CD14-positive monocyte (primary cell): ENCODE measurements at regions not wholly inside any gene's neighbourhood (a gene's known extent, or its start where the extent isn't known, plus 50 kb on each side); places are given as distances from the start of the nearest gene placed in this dataset.

Experiments used
- DNase-seq, 3 donors: peaks; one replicate each; pipeline ENCODE4 v3.0.0-alpha.2; 2011 to 2022
- H2AFZ ChIP-seq: 2 replicates; pipeline ENCODE4 v1.6.0; 2012; ENCODE audit warnings: mild to moderate bottlenecking, low read depth, low read length, inconsistent platforms; ENCODE audit not compliant: insufficient read depth, poor library complexity, severe bottlenecking
- H3K27ac ChIP-seq, 2 donors: 1 replicate in 1 of 2; 2 replicates in 1 of 2; pipeline ENCODE4 v1.5.1; 2012 to 2013; ENCODE audit warnings: low read length in 2 of 2, control low read depth in 1 of 2, inconsistent platforms in 1 of 2, low read depth in 1 of 2, mild to moderate bottlenecking in 1 of 2
- H3K27me3 ChIP-seq, 2 donors: one replicate each; pipeline versions ENCODE4 v1.6.0 to v1.6.1; 2011 to 2013; ENCODE audit warnings: low read length in 2 of 2; ENCODE audit not compliant: control insufficient read depth in 2 of 2, insufficient read depth in 2 of 2
- H3K36me3 ChIP-seq, 2 donors: replicated peaks in 1 of 2; 1 replicate in 1 of 2; 2 replicates in 1 of 2; pipeline versions ENCODE4 v1.5.1 to v1.6.1; 2012 to 2013; ENCODE audit warnings: low read length in 2 of 2, control low read depth in 1 of 2, inconsistent platforms in 1 of 2, mild to moderate bottlenecking in 1 of 2; ENCODE audit not compliant: insufficient read depth in 2 of 2, control insufficient read depth in 1 of 2
- H3K4me1 ChIP-seq, 2 donors: 1 replicate in 1 of 2; 2 replicates in 1 of 2; pipeline versions ENCODE4 v1.5.1 to v1.6.1; 2012 to 2013; ENCODE audit warnings: low read length in 2 of 2, control low read depth in 1 of 2, inconsistent platforms in 1 of 2, mild to moderate bottlenecking in 1 of 2, moderate library complexity in 1 of 2; ENCODE audit not compliant: insufficient read depth in 2 of 2, control insufficient read depth in 1 of 2
- H3K4me2 ChIP-seq: replicated peaks from 2 replicates; pipeline ENCODE3; 2012; ENCODE audit warnings: low read length, moderate library complexity, mild to moderate bottlenecking; ENCODE audit not compliant: poor library complexity, severe bottlenecking; ENCODE audit errors: extremely low read depth
- H3K4me3 ChIP-seq, 3 experiments: fragments of 200-600 bp in 1 of 3; sonication (generic) in 1 of 3; replicated peaks in 1 of 3; 1 replicate in 2 of 3; 2 replicates in 1 of 3; pipeline ENCODE4 v1.5.1; 2011 to 2013; ENCODE audit warnings: low read length in 3 of 3, mild to moderate bottlenecking in 3 of 3, control low read depth in 2 of 3, low read depth in 2 of 3, inconsistent platforms in 1 of 3, moderate library complexity in 1 of 3
- H3K79me2 ChIP-seq: 2 replicates; pipeline ENCODE4 v1.6.0; 2012; ENCODE audit warnings: mild to moderate bottlenecking, control low read depth, inconsistent platforms, low read length, moderate library complexity; ENCODE audit not compliant: insufficient read depth
- H3K9ac ChIP-seq: 2 replicates; pipeline ENCODE4 v1.6.0; 2017; ENCODE audit warnings: low read length, mild to moderate bottlenecking; ENCODE audit not compliant: insufficient read depth, poor library complexity, severe bottlenecking
- H3K9me3 ChIP-seq, 2 donors: replicated peaks in 1 of 2; 1 replicate in 1 of 2; 2 replicates in 1 of 2; pipeline versions ENCODE4 v1.5.1 to v1.6.1; 2012 to 2013; ENCODE audit warnings: low read length in 2 of 2, control low read depth in 1 of 2; ENCODE audit not compliant: control insufficient read depth in 1 of 2, insufficient read depth in 1 of 2
- H4K20me1 ChIP-seq: 2 replicates; pipeline ENCODE4 v1.6.0; 2012; ENCODE audit warnings: mild to moderate bottlenecking, low read length, control low read depth, moderate library complexity; ENCODE audit not compliant: insufficient read depth
- H3K27ac Mint-ChIP-seq, 7 donors: one replicate each; pipeline ENCODE4 v1.8.0; 2020; ENCODE audit warnings: mild to moderate bottlenecking in 7 of 7, mixed read lengths in 7 of 7, moderate library complexity in 6 of 7, inconsistent platforms in 2 of 7
- H3K27me3 Mint-ChIP-seq, 3 donors: one replicate each; pipeline ENCODE4 v1.8.0; 2021 to 2022; ENCODE audit warnings: low read depth in 3 of 3, mild to moderate bottlenecking in 3 of 3, mixed read lengths in 3 of 3, moderate library complexity in 3 of 3, inconsistent platforms in 1 of 3
- H3K36me3 Mint-ChIP-seq, 2 donors: one replicate each; pipeline ENCODE4 v1.8.0; 2020; ENCODE audit warnings: mixed read lengths in 2 of 2, inconsistent platforms in 1 of 2, mild to moderate bottlenecking in 1 of 2
- H3K4me1 Mint-ChIP-seq: one replicate; pipeline ENCODE4 v1.8.0; 2020; ENCODE audit warnings: mild to moderate bottlenecking, mixed read lengths
- H3K4me3 Mint-ChIP-seq, 2 donors: one replicate each; pipeline ENCODE4 v1.8.0; 2020; ENCODE audit warnings: mild to moderate bottlenecking in 2 of 2, mixed read lengths in 2 of 2, moderate library complexity in 1 of 2
- H3K9me3 Mint-ChIP-seq, 7 donors: one replicate each; pipeline ENCODE4 v1.8.0; 2020 to 2022; ENCODE audit warnings: mixed read lengths in 7 of 7, mild to moderate bottlenecking in 6 of 7, moderate library complexity in 6 of 7, inconsistent platforms in 2 of 7
- WGBS: methylation state at CpG from one replicate; pipeline ENCODE4 v1.1.5; 2013; ENCODE audit warnings: missing lambda C conversion rate; ENCODE audit not compliant: insufficient coverage; 5-methylcytosine and 5-hydroxymethylcytosine counted together
- intact Hi-C, 2 donors: fragments of 100-400 bp; cut with micrococcal nuclease; formaldehyde crosslinking; loops; one replicate each; pipeline versions ENCODE4 v1.15.0 to v1.15.1; 2023
- TF ChIP-seq, protein P1 (sequence below): fragments of 200-600 bp; IDR thresholded peaks from one replicate; pipeline ENCODE4 v1.8.0; 2022; ENCODE audit warnings: antibody characterized with exemption, mild to moderate bottlenecking

GRCh38 chr13:104577071-104577815, 1511.0 kb upstream of the SLC10A2 start:
- WGBS = no CpG with 5 or more reads among the region's 4 CpGs
- H3K27ac ChIP-seq = no peak overlapping the region
- peaks cover 0 to 2% (median 0%) of the 10 kb centered on the region in 3 donors for H3K27me3 Mint-ChIP-seq
- H3K36me3 ChIP-seq = no peaks in the 10 kb centered on the region
- H3K4me2 ChIP-seq = no peak overlapping the region
- TF ChIP-seq, protein P1, sequence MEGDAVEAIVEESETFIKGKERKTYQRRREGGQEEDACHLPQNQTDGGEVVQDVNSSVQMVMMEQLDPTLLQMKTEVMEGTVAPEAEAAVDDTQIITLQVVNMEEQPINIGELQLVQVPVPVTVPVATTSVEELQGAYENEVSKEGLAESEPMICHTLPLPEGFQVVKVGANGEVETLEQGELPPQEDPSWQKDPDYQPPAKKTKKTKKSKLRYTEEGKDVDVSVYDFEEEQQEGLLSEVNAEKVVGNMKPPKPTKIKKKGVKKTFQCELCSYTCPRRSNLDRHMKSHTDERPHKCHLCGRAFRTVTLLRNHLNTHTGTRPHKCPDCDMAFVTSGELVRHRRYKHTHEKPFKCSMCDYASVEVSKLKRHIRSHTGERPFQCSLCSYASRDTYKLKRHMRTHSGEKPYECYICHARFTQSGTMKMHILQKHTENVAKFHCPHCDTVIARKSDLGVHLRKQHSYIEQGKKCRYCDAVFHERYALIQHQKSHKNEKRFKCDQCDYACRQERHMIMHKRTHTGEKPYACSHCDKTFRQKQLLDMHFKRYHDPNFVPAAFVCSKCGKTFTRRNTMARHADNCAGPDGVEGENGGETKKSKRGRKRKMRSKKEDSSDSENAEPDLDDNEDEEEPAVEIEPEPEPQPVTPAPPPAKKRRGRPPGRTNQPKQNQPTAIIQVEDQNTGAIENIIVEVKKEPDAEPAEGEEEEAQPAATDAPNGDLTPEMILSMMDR = no peak
- peaks cover 0 to 6% (median 0%) of the 10 kb centered on the region in 7 donors for H3K9me3 Mint-ChIP-seq
- H3K9ac ChIP-seq = no peak overlapping the region
- H3K4me1 Mint-ChIP-seq = no peaks in the 10 kb centered on the region
- H3K4me1 ChIP-seq = no peaks in the 10 kb centered on the region
- no peak overlapping the region for H3K4me3 ChIP-seq
- H4K20me1 ChIP-seq = no peaks in the 10 kb centered on the region
- H2AFZ ChIP-seq = no peak overlapping the region
- H3K27ac Mint-ChIP-seq = no peak overlapping the region
- no peak overlapping the region for H3K4me3 Mint-ChIP-seq
- DNase-seq = no peak
- no peaks in the 10 kb centered on the region for H3K27me3 ChIP-seq
- intact Hi-C loops = no loop called here
- H3K9me3 ChIP-seq = no peaks in the 10 kb centered on the region
- no peaks in the 10 kb centered on the region for H3K79me2 ChIP-seq
- H3K36me3 Mint-ChIP-seq = no peaks in the 10 kb centered on the region

DNA sequence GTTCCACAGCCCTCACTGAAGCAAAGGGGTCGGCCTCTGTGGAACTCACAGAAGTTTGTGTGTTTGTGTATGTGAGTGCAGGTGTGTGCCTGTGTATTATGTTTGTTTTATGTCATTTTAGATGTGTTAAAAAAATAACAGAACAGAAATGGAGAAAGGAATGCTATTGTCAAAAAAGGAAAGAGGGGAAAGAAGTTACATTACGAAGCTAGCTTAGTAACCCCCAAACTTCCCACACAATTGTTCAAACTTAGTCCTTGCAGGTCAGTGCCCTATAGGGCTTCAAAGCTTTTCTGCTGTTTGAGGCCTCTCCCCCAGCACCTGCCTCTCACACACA, 1505.6 kb upstream of the SLC10A2 start:
- no peaks in the 10 kb centered on the region for H4K20me1 ChIP-seq
- H3K4me1 ChIP-seq = no peaks in the 10 kb centered on the region
- no peak overlapping the region for H3K4me3 ChIP-seq
- DNase-seq = no peak
- H3K4me2 ChIP-seq = no peak overlapping the region
- no peak overlapping the region for H3K4me3 Mint-ChIP-seq
- H3K27me3 Mint-ChIP-seq = peaks cover 0 to 2% (median 1%) of the 10 kb centered on the region in 3 donors
- no peak overlapping the region for H2AFZ ChIP-seq
- H3K9ac ChIP-seq = no peak overlapping the region
- H3K27me3 ChIP-seq = no peaks in the 10 kb centered on the region
- intact Hi-C loops = no loop called here
- H3K27ac Mint-ChIP-seq = no peak overlapping the region
- H3K9me3 ChIP-seq = no peaks in the 10 kb centered on the region
- no peaks in the 10 kb centered on the region for H3K9me3 Mint-ChIP-seq
- no CpG with 5 or more reads among the region's 2 CpGs for WGBS
- TF ChIP-seq, protein P1 = no peak
- no peaks in the 10 kb centered on the region for H3K79me2 ChIP-seq
- no peaks in the 10 kb centered on the region for H3K36me3 Mint-ChIP-seq
- no peaks in the 10 kb centered on the region for H3K4me1 Mint-ChIP-seq
- H3K27ac ChIP-seq = no peak overlapping the region
- H3K36me3 ChIP-seq = no peaks in the 10 kb centered on the region
